T-helper 1 cell (primary cell): ENCODE measurements at regions not wholly inside any gene's neighbourhood (a gene's known extent, or its start where the extent isn't known, plus 50 kb on each side); places are given as distances from the start of the nearest gene placed in this dataset.
"Not testable (repeated sequence)": the region's sequence is repeated elsewhere in the genome, so short reads cannot be mapped to it uniquely, and the experiment has no call there.

Source experiments
- DNase-seq, 5 donors: peaks; one replicate each; pipeline ENCODE4 v3.0.0-alpha.2; 2012 to 2020

GRCh38 chrX:67213686-67214085 is 330.1 kb upstream of the AR start:
- DNase-seq = not testable (repeated sequence)

- no peak for DNase-seq
Measured at GRCh38 chrX:67207912-67208311, 335.9 kb upstream of the AR start.

DNA sequence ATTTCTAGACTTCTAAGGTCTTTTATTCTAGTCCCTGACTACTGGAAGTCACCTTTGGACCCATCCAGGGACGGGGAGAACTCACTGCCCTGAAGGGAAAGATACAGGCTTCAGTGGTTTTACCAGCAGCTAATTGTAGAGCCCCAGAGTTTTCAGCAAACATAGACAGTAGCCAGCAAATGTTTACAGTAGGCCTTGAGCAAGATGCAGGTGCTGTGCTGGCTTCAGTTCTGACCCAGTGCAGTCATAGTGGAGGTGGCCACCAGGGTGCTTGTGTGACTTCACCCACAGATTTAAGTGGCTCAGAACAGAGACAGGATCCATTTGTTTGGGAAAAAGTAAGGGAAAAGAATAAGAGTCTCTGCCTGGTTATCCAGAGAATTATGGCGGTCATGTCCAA is 384.4 kb upstream of the AR start:
- no peak for DNase-seq

DNA sequence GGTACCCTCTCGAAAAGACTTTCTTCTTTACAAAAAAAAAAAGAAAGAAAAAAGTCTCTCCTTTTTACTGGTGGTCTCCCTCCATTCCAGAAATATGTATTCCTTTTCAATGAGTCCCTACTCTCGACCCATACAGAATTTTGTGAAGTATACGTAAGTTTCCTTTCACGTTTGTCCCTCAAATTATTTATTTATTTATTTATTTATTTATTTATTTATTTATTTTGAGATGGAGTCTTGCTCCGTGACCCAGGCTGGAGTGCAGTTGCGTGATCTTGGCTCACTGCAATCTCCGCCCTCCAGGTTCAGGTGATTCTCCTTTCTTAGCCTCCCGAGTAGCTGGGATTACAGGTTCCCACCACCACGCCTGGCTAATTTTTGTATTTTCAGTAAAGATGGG is 429.2 kb upstream of the AR start:
- DNase-seq = no peak

DNA sequence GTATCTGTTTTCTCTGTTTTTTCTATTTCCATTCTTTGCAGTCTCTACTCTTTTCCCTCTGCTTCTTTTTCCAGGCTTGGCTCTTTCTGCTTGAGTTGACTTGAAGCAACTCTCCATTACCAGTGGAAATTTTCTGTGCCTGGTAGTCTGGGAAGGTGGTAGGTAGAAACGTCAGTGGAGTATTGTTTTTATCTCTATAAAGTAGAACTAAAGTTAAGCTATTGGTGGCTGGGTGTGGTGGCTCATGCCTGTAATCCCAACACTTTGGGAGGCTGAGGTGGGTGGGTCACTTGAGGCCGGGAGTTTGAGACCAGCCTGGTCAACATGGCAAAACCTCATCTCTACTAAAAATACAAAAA is 438.1 kb upstream of the AR start:
- DNase-seq = no peak

DNA sequence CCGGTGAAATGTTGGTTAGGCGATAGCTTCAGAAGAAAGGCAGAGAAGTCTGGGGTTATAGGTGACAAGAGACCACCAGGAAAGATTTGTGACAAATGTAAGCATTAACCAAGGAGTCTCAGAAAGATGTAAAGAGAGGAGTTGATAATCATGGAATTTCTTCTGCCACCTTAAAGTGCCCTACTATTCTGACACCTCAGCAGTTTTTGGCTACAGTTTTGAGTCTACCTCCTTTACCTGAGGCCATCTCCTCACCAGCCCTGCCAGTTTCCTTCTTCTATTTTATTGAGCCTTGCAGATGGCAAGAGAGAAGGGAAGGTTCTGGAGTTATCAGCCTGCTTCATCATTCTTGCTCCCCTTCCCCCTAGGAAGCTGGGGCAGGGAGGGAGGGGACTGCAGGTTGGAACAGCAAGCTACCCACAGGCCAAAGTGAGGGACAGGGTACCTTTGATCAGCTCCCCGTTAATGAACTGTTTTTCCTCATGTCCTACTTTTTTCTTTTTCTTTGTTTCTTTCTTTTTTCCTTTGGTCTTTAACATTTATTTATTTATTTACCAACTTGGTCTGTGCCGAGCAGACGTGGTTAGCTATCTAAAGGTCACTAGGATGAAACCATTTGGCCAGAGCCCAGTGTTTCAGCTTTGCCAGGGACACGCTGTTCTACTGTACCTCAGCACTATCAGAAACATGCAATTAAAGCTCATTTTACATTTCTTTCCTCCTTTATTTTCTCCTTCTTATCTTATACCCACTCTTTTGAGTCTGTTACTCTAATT is 438.7 kb upstream of the AR start:
- DNase-seq = no peak

DNA sequence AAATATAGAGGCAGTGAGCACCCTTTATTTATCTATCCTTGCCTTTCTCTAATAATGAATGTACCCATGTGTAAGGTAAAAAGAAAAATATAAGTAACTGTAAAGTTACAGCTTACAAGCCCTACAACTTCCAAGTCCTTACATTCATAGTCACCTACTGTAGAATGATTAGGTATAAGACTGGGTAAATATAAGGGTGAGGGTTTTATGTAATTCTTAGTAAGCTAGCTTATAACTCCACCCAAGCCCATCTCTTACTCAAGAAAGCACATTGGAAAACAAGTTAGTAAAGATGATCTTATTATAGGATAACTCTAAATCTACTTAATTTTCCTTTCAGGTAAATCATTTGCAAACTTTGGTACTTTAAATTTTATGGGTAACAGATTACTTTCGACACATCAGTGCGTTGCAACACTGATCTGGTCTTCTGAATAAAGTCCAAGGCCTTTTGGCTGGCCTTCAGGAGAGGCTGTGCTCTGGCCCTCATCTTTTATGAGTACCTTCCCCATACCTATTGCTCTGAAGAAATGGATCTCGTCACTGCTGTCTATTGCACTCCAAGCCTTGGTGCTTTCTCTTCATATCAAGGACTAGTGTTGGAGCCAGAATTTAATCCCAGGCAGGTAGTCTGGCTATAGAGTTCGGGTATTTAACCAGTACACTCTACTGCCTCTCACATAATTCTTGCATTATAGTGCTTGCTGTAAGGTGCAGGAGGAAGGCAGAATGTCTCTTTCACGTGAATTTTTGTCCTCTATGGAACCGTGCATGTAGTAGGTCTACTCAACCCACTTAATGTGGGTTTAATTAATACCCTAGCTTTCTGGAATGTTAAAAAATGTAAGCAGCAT is 443.6 kb upstream of the AR start:
- no peak for DNase-seq

- no peak for DNase-seq
Measured at GRCh38 chrX:67094061-67094460, 449.8 kb upstream of the AR start.

- no peak for DNase-seq
Measured at GRCh38 chrX:67050760-67051159, 411.9 kb upstream of the EDA2R start.

GRCh38 chrX:67044866-67045265 is 406.0 kb upstream of the EDA2R start:
- DNase-seq = no peak

- no peak for DNase-seq
Measured at GRCh38 chrX:67044029-67044653, 405.3 kb upstream of the EDA2R start.

GRCh38 chrX:67004451-67004850 is 365.6 kb upstream of the EDA2R start:
- DNase-seq = no peak

- DNase-seq = no peak
Measured at GRCh38 chrX:66994729-66995128, 355.9 kb upstream of the EDA2R start.

GRCh38 chrX:66992077-66992476 is 353.2 kb upstream of the EDA2R start:
- not testable (repeated sequence) for DNase-seq

DNA sequence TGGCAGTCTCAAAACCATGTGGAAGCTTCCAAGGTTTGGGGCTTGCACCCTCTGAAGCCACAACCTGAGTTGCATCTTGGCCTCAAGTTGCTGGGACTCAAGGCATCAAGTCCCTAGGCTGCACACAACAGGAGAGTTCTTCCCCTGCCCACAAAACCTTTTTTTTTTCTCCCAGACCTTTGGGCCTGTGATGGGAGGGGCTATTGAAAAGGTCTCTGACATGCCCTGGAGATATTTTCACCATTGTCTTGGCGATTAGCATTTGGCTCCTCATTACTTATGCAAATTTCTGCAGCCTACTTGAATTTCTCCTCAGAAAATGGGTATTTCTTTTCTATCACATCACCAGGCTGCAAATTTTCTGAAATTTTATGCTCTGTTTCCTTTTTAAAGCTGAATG is 349.5 kb upstream of the EDA2R start:
- no peak for DNase-seq

GRCh38 chrX:66961665-66962064 is 322.8 kb upstream of the EDA2R start:
- no peak for DNase-seq

DNA sequence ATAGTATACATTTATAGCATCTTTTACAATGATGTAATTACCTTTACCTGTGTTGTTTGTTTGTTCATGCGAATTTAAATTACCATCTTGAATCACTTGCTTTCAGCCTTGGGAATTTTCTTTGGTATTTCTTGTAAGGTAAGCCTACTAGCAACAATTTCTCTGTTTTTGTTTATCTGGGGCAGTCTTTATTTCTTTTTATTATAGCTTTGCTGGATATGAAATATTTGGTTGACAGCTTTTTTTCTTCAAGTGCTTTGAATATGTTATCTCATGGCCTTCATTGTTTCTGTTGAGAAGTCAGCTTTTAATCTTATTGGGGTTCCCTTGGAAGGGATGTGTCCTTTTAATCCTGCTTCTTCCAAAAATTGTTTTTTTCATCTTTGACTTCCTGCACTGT is 292.8 kb upstream of the EDA2R start:
- no peak for DNase-seq

DNA sequence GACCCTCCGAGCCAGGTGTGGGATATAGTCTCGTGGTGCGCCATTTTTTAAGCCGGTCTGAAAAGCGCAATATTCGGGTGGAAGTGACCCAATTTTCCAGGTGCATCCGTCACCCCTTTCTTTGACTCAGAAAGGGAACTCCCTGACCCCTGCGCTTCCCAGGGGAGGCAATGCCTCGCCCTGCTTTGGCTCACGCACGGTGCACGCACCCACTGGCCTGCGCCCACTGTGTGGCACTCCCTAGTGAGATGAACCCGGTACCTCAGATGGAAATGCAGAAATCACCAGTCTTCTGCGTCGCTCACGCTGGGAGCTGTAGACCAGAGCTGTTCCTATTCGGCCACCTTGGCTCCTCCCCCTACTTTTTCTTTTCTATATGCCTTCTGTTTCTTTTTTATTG is 291.6 kb upstream of the EDA2R start:
- DNase-seq = not testable (repeated sequence)

DNA sequence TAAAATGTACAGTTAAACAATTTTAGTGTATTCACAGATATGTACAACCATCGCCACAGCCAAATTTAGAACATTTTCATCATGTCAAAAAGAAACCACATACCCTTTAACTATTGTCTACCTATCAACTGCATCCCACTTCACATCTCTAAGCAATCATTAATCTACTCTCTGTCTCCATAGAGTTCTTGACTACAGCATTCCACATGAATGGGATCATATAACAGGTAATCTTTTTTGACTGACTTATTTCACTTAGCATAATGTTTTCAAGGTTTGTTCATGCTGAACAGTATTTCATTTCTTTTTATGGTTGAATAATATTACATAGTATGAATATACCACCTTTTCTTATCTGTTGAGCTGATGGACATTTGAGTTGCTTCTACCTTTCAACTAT is 281.4 kb upstream of the EDA2R start:
- DNase-seq = no peak

- no peak for DNase-seq
Measured at GRCh38 chrX:66919280-66919832, 280.5 kb upstream of the EDA2R start.

GRCh38 chrX:66918511-66918910 is 279.6 kb upstream of the EDA2R start:
- DNase-seq = no peak

- no peak for DNase-seq
Measured at GRCh38 chrX:66915893-66916292, 277.0 kb upstream of the EDA2R start.

DNA sequence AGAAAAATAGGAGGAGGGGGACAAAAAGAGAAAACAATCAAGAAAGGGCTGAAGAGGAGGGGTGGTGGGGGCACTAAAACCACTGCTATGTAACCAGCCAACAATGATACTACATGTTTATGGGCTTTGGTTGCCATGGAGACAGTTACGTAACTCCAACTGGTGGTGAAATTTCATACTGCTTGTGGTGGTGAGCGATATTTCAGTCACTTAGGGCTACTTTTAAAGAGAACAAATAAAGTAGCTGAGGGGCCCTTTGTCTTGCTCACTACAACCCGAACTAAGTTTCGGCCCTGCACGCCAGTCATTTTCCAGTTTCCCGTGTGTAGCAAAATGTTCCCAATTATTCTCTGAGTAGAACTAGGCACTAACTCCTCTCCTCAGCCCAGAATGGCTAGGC is 275.2 kb upstream of the EDA2R start:
- no peak for DNase-seq

DNA sequence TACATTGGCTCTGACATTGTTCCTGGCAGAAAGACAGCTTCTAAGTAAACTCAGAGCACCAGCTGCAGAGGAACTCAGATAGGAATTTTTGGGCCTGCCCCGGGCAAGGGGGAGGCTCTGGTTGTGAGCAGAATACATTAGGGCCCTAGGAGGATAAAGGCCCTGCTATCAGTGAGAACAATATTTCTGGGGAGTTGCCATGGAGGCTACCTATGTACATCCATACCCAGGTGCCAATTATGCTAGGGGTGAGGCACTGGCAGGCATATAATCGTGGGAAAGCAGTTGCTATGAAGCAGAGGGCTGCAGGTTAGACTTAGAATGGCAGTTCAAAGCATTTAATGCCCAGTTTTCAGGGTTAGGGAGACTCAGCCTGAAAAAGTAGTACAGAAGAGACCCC is 273.5 kb upstream of the EDA2R start:
- DNase-seq = no peak
